Activated T-helper 17 cell treated with anti-CD3 and anti-CD28 coated beads, Interleukin-2, amount 50 U/mL, for 72 hours (primary cell): ENCODE measurements at regions not wholly inside any gene's neighbourhood (a gene's known extent, or its start where the extent isn't known, plus 50 kb on each side); places are given as distances from the start of the nearest gene placed in this dataset.
A peak's percentile ranks its signal among the peaks of the same experiment; 100 is the strongest.
"Not testable (repeated sequence)": the region's sequence is repeated elsewhere in the genome, so short reads cannot be mapped to it uniquely, and the experiment has no call there.

Experiments used
- ATAC-seq: fragments of 150-1000 bp; cut with Tn5 transposase; replicated peaks from 2 replicates; pipeline ENCODE4 v1.10.0; 2021; ENCODE audit warnings: mild to moderate bottlenecking, moderate library complexity
- H3K27ac Mint-ChIP-seq: one replicate; pipeline ENCODE4 v1.8.0; 2022; ENCODE audit warnings: mixed read lengths
- H3K27me3 Mint-ChIP-seq: one replicate; pipeline ENCODE4 v1.8.0; 2022; ENCODE audit warnings: mixed read lengths
- H3K36me3 Mint-ChIP-seq: one replicate; pipeline ENCODE4 v1.8.0; 2022; ENCODE audit warnings: low read depth, mild to moderate bottlenecking, mixed read lengths
- H3K4me1 Mint-ChIP-seq: one replicate; pipeline ENCODE4 v1.8.0; 2022; ENCODE audit warnings: mixed read lengths
- H3K4me3 Mint-ChIP-seq: one replicate; pipeline ENCODE4 v1.8.0; 2022; ENCODE audit warnings: mild to moderate bottlenecking, mixed read lengths
- H3K9me3 Mint-ChIP-seq: one replicate; pipeline ENCODE4 v1.8.0; 2022; ENCODE audit warnings: mixed read lengths

DNA sequence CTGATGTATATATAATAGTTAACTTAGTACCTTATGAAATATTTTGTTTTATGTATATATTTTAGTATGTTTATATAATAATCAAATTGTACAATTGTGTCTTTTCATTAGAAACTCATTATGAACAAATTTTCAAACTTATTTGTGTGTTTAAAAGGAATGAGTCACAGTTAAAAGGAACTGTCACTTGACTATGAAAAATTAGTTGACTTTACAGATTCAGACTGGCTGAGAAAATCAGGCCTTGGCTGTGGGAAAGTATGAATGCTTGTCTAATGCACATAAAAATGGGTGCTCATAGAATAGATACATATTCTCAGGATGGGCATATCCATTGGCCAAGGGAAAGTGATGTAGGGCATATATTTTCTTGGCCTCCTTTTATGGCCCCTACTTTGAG lies 576.8 kb downstream of the SATB2 start:
- Mint-ChIP-seq H3K27ac (no peak overlapping the region), H3K9me3 (no peaks in the 10 kb centered on the region), H3K27me3 (no peaks in the 10 kb centered on the region), H3K4me1 (no peaks in the 10 kb centered on the region), H3K36me3 (no peaks in the 10 kb centered on the region), H3K4me3 (no peak overlapping the region)
- no peak for ATAC-seq

GRCh38 chr2:198880421-198880820 lies 577.3 kb downstream of the SATB2 start:
- Mint-ChIP-seq H3K4me1 (no peaks in the 10 kb centered on the region), H3K27me3 (no peaks in the 10 kb centered on the region), H3K4me3 (no peak overlapping the region), H3K36me3 (no peaks in the 10 kb centered on the region), H3K9me3 (no peaks in the 10 kb centered on the region), H3K27ac (no peak overlapping the region)
- ATAC-seq = no peak

DNA sequence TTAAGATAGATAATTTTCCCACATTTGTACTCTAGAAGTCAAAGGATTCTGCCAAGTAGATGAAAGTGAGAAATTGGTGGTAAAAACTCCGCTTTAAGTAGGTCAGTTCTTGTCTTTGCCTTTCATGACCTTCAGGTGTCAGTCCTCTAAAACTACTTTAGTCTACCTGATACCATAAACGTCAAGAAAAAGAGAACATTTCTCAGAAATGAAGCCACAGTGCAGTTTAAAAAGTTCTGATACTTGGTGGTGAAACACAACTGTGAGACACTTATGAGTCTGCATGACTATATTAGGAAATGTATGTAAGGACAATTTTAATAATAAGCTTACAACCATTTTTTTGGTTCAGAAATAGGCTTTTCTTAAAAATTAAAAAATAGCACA lies 583.3 kb downstream of the SATB2 start:
- Mint-ChIP-seq H3K9me3 (no peaks in the 10 kb centered on the region), H3K27ac (no peak overlapping the region), H3K4me3 (no peak overlapping the region), H3K36me3 (no peaks in the 10 kb centered on the region), H3K27me3 (peaks cover 3% of the 10 kb centered on the region), H3K4me1 (no peaks in the 10 kb centered on the region)
- ATAC-seq = peak; percentile 28

GRCh38 chr2:198873503-198874471 lies 584.0 kb downstream of the SATB2 start:
- H3K27me3 Mint-ChIP-seq = peaks cover 3% of the 10 kb centered on the region
- H3K36me3 Mint-ChIP-seq = no peaks in the 10 kb centered on the region
- H3K9me3 Mint-ChIP-seq = no peaks in the 10 kb centered on the region
- no peaks in the 10 kb centered on the region for H3K4me1 Mint-ChIP-seq
- H3K27ac Mint-ChIP-seq = no peak overlapping the region
- ATAC-seq = no peak
- H3K4me3 Mint-ChIP-seq = no peak overlapping the region

GRCh38 chr2:198863655-198864054 lies 594.1 kb downstream of the SATB2 start:
- H3K27me3 Mint-ChIP-seq = no peaks in the 10 kb centered on the region
- H3K9me3 Mint-ChIP-seq = peaks cover 5% of the 10 kb centered on the region
- H3K4me1 Mint-ChIP-seq = no peaks in the 10 kb centered on the region
- no peak overlapping the region for H3K4me3 Mint-ChIP-seq
- no peak overlapping the region for H3K27ac Mint-ChIP-seq
- ATAC-seq = no peak
- no peaks in the 10 kb centered on the region for H3K36me3 Mint-ChIP-seq

DNA sequence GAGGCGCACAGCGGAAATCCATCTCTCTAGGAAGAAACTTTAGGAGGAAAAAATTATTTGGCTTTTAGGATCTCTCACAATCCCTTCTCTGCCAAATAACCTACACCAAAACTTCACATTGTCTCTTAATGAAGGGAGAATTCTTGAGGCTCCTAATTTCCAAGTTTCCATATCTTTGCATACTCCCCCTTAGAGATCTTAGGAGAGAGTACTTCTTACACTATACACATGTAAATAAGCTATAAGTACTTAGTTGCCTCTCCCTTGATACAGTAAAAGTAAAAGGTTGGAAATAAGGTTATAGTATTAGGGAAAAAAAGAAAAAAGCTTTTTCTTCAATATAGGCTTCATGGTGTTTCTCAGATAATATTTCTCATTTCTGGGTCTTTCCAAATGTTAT lies 596.7 kb downstream of the SATB2 start:
- peaks cover 5% of the 10 kb centered on the region for H3K9me3 Mint-ChIP-seq
- no peak overlapping the region for H3K4me3 Mint-ChIP-seq
- H3K4me1 Mint-ChIP-seq = no peaks in the 10 kb centered on the region
- ATAC-seq = no peak
- H3K27ac Mint-ChIP-seq = no peak overlapping the region
- no peaks in the 10 kb centered on the region for H3K27me3 Mint-ChIP-seq
- no peaks in the 10 kb centered on the region for H3K36me3 Mint-ChIP-seq

- Mint-ChIP-seq H3K36me3 (no peaks in the 10 kb centered on the region), H3K4me3 (no peak overlapping the region), H3K9me3 (peaks cover 5% of the 10 kb centered on the region), H3K27me3 (no peaks in the 10 kb centered on the region), H3K4me1 (no peaks in the 10 kb centered on the region), H3K27ac (no peak overlapping the region)
- ATAC-seq = no peak
Measured at GRCh38 chr2:198857246-198857645, 600.5 kb downstream of the SATB2 start.

DNA sequence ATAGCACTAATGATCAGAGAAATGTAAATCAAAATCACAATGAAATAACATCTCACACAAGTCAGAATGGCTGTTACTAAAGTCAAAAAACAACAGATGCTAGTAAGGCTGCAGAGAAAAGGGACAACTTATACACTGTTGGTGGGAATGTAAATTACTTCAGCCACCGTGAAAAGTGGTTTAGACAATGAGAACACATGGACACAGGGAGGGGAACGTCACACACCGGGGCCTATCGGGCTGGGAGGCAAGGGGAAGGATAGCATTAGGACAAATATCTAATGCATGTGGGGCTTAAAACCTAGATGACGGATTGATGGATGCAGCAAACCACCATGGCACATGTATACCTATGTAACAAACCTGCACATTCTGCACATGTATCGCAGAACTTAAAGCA lies 602.0 kb downstream of the SATB2 start:
- not testable (repeated sequence) for ATAC-seq, H3K27me3 Mint-ChIP-seq, H3K9me3 Mint-ChIP-seq, H3K27ac Mint-ChIP-seq, H3K36me3 Mint-ChIP-seq, H3K4me3 Mint-ChIP-seq, H3K4me1 Mint-ChIP-seq

- Mint-ChIP-seq H3K4me1 (no peaks in the 10 kb centered on the region), H3K27ac (no peak overlapping the region), H3K36me3 (no peaks in the 10 kb centered on the region), H3K9me3 (no peaks in the 10 kb centered on the region), H3K4me3 (no peak overlapping the region), H3K27me3 (no peaks in the 10 kb centered on the region)
- no peak for ATAC-seq
Measured at GRCh38 chr2:198852248-198852647, 605.5 kb downstream of the SATB2 start.

- Mint-ChIP-seq H3K9me3 (peaks cover 5% of the 10 kb centered on the region), H3K36me3 (no peaks in the 10 kb centered on the region), H3K4me3 (no peak overlapping the region), H3K27me3 (no peaks in the 10 kb centered on the region), H3K27ac (no peak overlapping the region), H3K4me1 (no peaks in the 10 kb centered on the region)
- ATAC-seq = no peak
Measured at GRCh38 chr2:198825534-198825933, 632.2 kb downstream of the SATB2 start.

DNA sequence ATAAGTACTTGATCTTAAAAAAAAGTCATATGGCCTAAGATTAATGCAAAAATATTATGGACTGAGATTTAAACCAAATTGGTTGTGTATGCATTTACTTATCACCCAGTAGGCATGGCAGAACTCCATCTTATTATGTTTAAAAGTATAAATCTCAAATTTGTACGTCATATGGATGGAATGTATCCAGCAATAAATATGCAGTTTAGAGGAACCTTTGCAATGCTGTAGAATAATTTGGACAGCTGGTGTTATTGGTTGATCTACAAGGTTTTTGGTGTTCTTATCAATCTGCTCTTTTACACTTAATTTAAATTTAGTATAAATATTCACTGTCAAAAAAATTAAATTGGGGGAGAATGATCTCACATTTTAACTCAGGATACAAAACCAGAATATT lies 640.2 kb downstream of the SATB2 start:
- H3K4me3 Mint-ChIP-seq = no peak overlapping the region
- no peaks in the 10 kb centered on the region for H3K27me3 Mint-ChIP-seq
- no peak overlapping the region for H3K27ac Mint-ChIP-seq
- ATAC-seq = no peak
- no peaks in the 10 kb centered on the region for H3K4me1 Mint-ChIP-seq
- H3K36me3 Mint-ChIP-seq = no peaks in the 10 kb centered on the region
- peaks cover 5% of the 10 kb centered on the region for H3K9me3 Mint-ChIP-seq

DNA sequence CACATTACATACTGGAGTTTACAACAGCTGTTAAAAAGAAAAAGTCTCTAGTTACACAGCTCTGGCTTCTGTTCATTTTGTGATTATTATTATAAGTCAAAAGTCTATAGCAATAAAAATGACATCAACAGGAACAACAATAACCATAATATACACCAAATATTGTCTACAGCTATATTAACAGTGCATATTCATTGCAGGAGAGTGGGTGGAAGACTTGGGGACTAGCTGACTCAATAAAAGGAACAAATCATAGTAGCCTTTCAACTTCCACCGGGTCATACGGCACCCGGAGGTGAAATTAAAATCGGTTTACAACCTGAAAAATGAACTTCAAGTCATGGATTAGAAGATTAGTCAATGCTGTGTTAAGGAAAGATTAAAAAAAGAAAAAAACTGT lies 642.1 kb downstream of the SATB2 start:
- Mint-ChIP-seq H3K4me3 (no peak overlapping the region), H3K9me3 (no peaks in the 10 kb centered on the region), H3K36me3 (no peaks in the 10 kb centered on the region), H3K4me1 (no peaks in the 10 kb centered on the region), H3K27ac (no peak overlapping the region), H3K27me3 (no peaks in the 10 kb centered on the region)
- no peak for ATAC-seq

DNA sequence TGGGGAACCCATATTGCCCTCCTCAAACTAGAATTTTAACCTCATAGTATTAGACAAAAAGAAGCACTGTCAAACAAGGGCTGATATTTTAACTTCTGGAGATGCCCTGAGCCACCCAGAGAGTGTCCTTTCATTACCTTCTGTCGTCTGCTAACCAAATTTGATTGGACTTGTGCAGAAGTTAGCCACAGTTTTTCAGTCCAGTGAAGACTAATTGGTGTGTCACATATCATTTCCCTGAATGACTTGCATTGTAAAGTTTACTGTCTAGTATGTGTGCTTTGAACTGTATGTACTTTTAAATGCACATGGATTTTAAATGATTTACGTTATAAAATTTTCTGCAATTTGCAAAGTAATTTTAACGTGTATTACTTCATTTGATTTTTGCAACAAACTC lies 646.5 kb downstream of the SATB2 start:
- ATAC-seq = no peak
- no peaks in the 10 kb centered on the region for H3K4me1 Mint-ChIP-seq
- H3K27me3 Mint-ChIP-seq = peaks cover 3% of the 10 kb centered on the region
- H3K36me3 Mint-ChIP-seq = no peaks in the 10 kb centered on the region
- H3K27ac Mint-ChIP-seq = no peak overlapping the region
- no peak overlapping the region for H3K4me3 Mint-ChIP-seq
- H3K9me3 Mint-ChIP-seq = no peaks in the 10 kb centered on the region

DNA sequence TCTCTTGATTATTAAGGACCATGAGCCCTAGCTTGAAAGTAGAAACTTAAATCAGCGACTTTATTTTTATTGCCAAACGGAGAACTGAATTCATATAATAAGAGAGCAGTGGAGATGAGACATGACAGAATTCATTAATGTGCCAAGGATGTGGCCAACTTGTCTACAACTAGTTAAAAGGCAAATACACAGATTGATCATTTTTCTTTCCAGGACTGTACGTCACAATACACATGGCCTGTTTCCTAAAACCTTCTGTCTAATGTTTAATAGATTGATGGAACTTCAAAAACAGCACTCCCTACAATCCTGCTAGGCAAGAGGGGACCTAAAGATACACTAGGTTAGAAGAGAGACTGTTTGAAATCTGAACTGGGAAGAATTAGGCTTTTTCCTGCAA lies 647.8 kb downstream of the SATB2 start:
- Mint-ChIP-seq H3K27me3 (peaks cover 3% of the 10 kb centered on the region), H3K9me3 (no peaks in the 10 kb centered on the region), H3K27ac (no peak overlapping the region), H3K36me3 (no peaks in the 10 kb centered on the region), H3K4me3 (no peak overlapping the region), H3K4me1 (no peaks in the 10 kb centered on the region)
- no peak for ATAC-seq

GRCh38 chr2:198807131-198807530 lies 650.6 kb downstream of the SATB2 start:
- H3K36me3 Mint-ChIP-seq = no peaks in the 10 kb centered on the region
- peaks cover 3% of the 10 kb centered on the region for H3K27me3 Mint-ChIP-seq
- H3K4me1 Mint-ChIP-seq = no peaks in the 10 kb centered on the region
- H3K9me3 Mint-ChIP-seq = no peaks in the 10 kb centered on the region
- H3K27ac Mint-ChIP-seq = no peak overlapping the region
- H3K4me3 Mint-ChIP-seq = no peak overlapping the region
- ATAC-seq = no peak
